ENCODE measurements at regions not wholly inside any gene's neighbourhood (a gene's known extent, or its start where the extent isn't known, plus 50 kb on each side); places are given as distances from the start of the nearest gene placed in this dataset.

DNA sequence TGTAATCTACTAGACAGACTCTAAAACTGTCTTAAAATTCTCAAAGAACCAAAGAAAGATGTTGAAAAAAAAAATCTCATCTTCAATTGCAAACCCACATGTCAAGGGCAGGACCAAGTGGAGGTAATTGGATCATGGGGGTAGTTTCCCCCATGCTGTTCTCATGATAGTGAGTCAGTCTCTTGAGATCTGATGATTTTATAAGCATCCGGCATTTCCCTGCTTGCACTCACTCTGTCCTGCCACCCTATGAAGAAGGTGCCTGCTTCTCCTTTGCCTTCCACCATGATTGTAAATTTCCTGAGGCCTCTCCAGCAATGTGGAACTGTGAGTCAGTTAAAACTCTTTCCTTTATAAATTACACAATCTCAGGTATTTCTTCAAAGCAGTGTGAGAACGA is 257.0 kb downstream of the HHIPL2 start:
- DNase-seq (ENCODE audit: low read depth), result no peak

DNA sequence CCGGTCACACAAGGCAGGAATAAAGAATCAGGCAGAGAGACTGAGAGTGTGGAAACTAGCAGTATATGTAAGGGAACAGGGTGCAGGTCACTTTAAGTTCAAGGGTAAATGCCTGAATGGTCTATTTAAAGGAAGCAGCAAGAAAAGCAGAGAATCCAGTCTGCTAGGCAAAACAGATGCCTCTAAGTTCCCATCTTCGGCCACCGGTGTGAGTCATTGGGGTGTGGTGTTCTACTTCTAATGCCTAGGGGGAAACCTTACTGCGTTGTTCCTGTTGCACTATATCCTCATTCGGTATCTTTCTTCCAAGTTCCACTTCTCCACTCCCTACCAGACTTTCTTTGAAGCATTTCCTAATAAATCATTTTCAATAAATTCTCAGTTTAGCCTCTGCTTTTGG is 259.9 kb downstream of the HHIPL2 start:
- DNase-seq (ENCODE audit: low read depth), result no peak

DNA sequence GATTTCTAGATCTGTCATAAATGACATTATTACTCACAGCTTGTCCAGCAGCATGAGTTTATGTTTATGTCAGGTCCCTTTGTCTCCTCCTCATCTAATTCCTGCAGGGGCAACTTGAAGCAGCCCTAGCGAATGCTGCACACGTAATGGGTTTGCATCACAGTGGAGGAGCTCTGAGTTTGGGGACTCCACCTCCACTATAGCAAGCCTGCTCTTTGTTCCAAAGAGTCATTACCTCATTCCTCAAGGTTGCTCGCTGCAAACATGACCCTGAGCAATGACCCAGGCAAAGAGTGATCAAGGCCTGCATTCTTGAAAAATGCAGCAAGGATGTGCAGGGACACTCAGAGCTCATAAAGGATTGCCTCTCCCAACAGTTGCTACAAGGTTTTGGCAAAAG is 261.9 kb downstream of the HHIPL2 start:
- no peak for DNase-seq (ENCODE audit: low read depth)

DNA sequence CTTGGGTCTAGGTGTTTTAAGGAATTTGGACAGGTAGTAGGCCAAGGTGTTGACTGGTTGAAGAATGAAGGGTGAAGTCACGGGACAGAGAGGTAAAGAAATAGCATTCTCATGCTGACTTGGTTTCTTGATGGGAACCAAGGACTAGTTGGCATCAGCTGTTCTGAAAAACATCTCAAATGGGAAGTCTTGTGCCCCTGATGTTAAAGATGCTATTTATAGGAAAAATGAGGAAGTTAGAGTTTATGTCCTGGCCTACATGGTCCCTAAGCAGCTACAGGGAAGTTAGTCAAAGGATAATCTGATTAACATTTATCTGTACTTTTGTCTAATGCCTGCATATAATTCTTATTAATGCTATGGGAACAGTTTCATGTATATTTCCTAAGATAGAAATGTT is 262.4 kb downstream of the HHIPL2 start:
- no peak for DNase-seq (ENCODE audit: low read depth)

DNA sequence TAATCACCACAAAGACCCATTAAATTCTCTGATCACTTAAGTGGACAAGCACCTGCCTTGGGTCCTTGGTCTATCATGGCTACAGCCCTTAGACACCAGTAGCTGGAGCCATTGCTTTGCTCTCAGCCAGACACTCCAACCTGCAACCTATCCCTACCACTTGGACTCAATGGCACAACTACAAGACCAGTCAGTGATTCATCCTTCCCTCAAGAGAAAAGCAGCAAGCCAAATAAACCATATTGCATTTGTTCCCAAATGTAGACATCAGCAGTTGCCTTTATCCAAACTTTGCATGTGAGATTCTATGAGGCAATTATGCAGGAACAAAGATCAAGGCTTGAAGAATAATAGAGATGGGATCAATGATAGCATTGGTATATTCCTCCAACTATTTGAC is 263.4 kb downstream of the HHIPL2 start:
- DNase-seq (ENCODE audit: low read depth), result no peak

DNA sequence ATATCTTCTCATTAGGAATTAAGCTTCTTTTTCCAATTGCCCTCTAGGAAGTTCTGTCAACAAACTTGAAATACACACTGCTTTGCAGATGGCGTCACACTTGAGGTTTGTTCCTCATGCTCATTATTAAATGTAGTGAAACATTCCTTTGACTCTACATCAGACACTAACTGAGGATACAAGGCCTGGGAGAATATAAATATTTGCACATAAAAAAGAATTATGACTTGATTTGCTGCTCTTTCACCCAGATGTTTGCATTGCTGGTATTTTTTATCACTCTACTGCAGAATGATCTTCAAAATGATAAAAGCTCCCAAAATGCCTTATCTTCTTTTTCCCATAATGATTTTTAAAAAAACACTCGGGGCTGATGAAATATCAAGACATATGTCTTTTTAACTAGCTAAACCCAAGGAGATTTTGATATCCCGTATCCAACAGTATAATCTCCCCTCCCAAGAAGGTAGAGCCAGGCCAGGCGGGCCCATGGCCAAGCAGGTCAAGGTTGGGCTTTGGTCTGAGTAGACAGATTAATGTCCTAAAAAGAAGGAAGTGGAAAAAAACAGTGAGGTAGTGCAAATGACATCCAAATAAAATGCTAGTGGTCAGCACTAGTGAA is 264.6 kb downstream of the HHIPL2 start:
- no peak for DNase-seq (ENCODE audit: low read depth)

DNA sequence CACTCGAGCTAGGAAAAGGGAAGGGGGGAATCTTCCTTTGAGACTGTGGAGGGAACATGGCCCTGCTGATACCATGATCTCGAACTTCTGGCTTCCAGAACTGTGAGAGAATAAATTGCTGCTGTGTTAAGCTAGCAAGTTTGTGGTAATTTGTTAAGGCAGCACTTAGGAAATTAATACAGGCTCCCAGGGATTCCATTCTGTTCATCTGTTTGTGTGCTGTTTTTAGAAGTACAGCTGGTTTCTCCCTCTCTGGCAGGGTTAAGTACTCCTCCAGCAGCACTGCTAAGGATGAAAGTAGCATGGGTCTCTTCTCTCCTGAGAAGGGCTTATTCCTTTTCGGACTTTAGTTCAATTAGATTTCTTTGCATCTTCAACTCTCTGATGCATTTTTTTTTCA is 268.3 kb downstream of the HHIPL2 start:
- DNase-seq (ENCODE audit: low read depth), result no peak

DNA sequence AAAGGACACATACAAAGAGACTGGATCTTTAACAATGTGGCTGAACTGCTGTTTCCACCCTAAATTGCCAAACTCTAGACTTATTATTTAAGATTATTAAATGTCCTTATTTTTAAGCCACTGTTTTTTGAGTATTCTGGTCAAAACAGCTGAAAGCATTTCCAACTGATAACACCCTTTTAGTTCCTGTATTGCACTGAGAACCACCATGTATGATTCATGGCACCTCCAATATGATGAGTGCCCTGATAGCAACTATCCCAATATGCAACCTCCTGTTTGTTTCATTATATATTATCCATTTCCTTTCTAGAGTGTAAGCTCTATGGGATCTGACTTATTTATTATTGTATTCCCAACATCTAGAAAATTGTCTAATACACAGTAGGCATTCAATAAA is 269.4 kb downstream of the HHIPL2 start:
- DNase-seq (ENCODE audit: low read depth), result no peak

DNA sequence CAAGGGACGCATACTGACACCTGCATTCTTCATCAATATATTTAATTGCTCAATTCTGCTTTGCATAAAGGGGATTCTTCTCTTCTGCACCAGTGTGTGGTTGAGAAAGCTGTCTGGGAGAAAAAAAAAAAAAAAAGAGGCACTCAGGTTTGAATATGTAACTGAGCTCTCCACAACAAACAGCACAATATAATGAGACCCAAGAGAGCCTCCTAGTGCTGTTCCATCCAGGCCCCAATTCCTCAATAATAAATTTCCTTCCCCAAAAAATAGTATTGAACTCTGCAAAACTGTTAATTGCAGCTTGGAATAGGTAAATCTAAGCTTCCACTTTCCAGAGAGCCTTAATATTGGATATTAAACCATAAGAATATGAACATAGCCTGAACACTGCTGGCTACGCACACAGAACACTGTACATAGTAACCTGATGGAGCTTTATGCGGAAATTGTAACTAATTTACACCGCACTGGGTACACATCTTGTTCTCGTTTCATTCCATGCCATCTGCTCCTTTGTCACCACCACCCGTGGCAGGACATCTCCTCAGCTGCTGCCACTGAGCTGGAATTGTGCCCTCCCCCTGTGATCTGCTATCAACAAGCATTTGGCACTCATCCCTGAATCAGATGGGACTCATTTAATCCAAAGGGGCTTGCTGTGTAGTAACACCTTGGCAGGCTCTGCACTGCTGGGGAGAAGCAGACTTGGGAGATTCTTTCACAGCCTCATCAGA is 272.0 kb downstream of the HHIPL2 start:
- DNase-seq (ENCODE audit: low read depth), result no peak

DNA sequence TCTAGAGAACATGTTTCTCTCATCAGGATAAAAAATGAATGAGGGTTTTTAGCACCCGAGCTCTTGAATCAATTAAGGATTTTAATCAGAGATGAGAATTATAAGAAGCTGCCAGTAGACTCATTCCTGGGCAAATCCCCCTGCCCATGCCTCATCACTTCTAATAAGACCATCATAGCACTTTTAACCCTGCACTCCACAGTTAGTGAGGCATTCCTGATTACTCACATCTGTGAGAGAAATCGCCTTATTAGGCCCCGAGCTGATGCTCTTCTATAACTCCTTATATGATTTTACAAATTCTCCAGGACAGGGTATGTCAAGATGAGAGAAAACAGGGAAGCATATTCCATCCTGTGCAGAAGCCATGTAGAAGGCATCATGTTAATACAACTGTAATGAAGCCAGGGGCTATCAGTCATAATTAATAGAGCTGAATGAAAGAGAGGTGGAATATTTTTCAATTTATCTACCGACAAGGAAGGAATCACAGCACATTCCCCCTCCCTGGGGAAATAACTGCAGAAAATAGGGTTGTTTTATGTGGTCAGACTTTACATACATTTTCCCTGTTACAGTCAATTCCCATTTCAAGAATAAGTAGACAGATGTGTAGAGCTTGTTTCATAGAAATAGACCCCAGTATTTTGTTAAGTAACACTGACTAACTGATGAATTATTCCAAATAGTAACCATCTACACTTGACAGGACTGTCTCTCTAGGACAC is 272.7 kb downstream of the HHIPL2 start:
- DNase-seq (ENCODE audit: low read depth), result no peak

DNA sequence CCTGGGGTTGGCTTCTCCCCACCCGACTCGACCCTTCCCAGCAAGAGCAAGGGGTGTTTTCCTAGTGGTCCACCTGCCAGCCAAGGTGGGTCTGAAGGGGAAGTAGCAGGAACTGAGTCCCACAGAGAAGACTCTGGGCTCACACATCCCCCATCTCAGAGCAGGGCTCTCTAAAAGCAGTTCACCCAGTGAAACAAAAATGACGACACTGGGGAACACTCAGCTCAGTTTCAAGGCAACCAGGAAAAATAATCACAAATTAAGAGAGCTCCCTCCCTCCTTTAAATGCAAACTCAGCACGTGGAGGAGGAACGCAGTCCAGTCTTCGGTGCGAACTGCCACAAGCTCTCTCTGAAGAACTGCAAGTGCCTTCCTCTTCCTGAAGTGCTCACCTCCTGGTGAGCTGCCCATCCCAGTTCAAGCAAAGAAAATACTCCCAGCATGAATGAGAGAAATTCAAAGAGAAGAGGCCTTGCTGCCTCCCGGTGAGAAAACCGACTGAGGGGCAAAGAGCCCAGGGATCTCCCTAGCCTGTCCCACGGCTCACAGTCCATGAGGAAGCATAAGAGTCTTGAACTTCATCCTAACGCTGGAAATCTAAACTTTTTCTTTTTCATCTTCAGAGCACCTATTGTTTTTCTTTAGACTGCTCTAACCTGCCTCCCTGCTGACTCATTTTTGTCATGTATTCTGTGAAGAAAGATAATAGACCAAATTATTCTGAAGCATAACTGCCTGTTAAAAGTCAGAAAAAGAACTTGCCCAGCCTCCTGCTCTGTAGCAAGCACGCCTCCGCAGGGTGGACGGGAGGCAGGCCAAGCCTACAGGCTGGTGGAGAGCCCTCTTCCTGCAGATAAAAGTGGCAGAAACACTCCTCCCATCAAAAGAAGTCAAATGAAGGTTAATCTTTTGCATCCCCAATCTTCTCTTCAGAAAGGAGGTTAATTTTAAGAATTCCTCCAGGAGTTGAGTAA is 281.4 kb downstream of the HHIPL2 start:
- DNase-seq (ENCODE audit: low read depth), result no peak

DNA sequence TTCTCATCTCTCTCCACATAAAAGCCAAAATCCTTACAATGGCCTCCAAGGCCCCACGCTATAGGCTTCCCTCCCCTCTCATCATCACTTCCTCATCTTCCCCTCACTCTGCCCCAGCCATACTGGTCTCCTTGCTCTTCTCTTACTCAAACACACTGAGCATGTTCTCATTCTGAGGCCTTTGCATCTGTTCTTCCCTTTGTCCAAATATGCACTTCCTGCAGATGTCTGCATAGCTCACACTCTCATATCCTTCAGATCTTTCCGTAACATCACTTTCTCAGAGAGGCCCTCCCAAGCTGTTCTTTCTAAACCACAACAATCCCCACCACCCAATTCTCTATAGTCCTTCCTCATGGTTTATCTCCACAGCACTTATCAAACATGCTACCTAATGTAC is 284.1 kb downstream of the HHIPL2 start:
- DNase-seq (ENCODE audit: low read depth), result no peak

DNA sequence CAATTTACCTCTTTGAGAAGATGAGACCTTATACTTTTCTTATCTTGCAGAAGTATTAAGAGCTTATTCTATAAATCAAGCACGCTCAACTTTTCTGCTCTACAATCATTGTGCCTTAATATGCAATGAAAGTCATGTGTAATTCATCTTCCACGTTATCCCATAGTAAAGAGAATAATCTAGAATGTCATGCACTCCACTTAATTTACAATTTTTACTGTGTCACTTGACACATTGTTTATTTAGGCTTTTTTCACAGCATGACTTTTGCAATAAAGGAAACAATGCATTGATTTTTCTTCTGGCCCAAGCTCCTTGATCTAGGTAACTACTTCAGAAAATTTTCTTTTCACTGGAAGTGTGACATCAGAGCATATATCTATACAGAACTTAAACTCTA is 290.9 kb downstream of the HHIPL2 start:
- DNase-seq (ENCODE audit: low read depth), result no peak

DNA sequence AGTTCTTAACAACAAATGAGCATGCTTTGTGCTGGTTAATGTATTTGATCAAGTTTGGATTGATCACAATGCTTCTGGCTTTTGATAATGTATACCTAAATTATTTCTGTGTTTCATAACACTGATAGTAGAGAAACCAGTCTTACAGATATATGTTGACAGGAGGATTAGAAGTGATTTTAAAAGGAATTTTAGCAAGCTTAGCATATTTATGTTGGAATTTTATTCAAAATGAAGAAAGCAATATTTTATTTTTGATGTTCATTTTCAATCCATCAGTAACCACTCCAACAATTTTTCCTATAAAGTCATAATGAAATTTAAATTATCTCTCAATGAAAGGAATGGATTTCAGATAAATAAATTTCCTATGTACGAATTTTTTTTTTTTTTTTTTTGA is 291.8 kb downstream of the HHIPL2 start:
- no peak for DNase-seq (ENCODE audit: low read depth)

DNA sequence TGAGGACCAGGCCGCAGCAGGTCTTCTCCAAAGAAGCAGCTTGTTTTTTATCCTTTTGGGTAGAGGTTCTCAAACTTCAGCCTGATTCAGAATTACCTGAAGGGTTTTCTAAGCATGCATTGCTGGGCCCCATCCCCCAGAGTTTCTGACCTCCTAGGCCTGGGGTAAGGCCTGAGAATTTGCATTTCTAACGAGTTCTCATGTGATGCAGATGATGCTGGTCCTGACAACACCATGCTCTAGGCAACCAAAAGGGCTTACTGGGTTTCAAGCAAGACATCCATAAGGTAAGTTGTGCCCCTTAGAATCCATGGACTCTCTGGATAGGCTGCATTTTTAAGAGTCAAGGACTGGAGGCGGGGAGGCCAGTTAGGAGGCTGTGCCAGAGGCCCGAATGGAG is 295.1 kb downstream of the HHIPL2 start:
- no peak for DNase-seq (ENCODE audit: low read depth)

DNA sequence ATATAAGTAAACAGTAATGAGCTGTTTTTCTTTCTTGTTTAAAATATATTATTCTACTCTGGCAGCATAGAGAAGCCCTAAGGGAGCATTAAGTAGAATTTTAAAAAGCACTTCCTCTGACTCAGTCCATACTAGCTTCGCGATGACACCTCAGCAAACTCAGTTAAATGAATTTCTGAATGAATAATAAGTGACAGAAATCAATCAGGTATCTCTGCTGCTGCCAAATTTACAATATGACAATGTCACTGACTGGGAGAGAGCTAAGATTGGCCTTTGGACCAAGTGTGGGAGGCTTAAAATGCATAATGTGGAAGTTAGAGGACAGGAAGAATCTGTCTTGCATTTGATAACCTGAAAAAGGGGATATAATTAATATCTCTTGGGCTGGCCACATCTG is 296.1 kb downstream of the HHIPL2 start:
- DNase-seq (ENCODE audit: low read depth), result no peak

DNA sequence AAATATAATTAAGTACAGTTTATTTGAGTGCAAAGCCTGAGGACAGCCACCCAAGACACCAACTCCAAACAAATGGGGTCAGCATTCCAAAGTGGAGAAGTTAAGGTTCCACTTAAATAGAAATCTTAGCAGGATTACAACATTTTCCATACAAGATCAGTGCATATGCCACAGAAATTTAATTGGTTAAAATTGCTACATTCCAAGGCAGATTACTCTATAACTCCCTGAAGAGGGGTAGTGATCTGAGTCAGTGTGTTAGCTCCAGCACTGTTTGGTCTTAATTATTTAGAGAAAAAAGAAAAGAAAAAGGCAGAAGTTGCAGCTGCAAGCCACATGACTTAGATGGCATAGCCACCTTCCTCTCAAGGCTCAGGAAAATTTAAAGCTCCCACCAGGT is 297.5 kb downstream of the HHIPL2 start:
- DNase-seq (ENCODE audit: low read depth), result no peak

DNA sequence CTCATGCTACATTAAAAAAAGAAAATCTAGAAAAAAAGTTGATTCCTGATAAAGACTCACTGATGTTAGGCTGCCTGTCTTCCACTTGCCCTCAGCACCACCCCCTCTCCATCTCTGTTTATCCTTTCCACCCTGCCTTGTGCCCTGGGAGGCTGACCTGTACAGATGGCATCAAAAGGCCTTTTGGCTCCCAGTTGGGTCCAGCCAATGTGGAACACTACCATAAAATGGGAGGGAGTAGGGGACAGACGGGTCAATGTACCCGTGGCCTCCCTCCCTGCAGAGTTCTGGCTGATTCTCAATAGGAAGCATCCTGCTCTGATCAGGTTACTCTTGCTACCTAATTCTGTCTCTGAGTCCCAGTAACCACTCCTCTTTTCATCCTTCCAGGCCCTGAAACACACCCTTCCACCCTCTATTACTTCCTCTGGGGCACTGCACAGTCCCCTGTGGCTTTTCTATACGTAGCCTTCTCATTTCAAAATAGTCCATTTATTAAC is 300.0 kb downstream of the HHIPL2 start:
- no peak for DNase-seq (ENCODE audit: low read depth)

DNA sequence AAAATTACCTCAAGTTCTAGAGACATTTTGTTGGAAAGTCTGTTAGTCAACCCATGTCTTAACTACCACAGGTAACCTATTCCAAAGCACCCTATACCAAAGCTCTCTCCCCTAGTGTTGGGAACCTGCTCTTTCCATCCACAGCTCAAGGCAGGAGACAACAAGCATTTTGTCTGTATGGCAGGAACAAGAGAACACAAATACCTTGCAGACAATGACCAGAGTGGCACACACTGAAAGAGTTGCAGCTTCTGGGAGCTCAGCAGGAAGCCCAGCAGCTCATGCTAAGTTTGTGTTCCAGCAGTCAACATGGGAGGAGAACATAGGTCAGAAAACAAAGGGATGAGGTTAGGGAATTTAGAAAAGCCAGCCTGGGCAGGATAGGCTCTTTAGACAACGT is 300.8 kb downstream of the HHIPL2 start:
- DNase-seq (ENCODE audit: low read depth), result no peak

DNA sequence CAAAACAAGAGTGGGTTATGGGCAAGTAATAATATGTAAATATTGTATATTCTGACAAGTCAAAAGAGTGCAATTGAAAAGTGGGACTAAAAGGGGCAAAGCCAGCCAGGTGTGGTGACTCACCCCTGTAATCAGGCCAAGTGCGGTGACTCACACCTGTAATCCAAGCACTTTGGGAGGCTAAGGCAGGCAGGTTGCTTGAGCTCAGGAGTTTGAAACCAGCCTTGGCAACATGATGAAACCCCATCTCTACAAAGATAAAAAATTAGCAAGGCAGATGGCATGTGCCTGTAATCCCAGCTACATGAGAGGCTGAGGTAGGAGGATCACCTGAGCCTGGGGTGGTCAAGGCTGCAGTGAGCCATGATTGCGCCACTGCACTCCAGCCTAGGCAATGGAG is 304.0 kb downstream of the HHIPL2 start:
- no peak for DNase-seq (ENCODE audit: low read depth)

DNA sequence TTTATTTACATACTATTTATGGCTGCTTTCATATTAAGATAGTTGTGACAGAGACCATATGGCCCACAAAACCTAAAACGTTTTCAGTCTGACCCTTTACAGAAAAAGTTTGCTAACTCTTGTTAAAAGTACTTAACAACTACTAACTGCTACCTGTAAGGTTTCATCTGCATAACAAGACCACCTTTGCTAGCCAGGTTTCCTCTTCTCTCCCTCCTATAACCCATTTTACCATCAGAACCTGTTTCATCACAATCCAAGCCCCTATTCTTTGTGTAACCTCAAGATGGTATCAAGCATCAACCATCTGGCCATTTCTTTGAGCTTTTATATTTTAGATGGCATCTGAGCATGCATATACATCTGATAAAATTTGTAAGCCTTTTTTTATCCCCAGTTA is 305.4 kb downstream of the HHIPL2 start:
- no peak for DNase-seq (ENCODE audit: low read depth)

DNA sequence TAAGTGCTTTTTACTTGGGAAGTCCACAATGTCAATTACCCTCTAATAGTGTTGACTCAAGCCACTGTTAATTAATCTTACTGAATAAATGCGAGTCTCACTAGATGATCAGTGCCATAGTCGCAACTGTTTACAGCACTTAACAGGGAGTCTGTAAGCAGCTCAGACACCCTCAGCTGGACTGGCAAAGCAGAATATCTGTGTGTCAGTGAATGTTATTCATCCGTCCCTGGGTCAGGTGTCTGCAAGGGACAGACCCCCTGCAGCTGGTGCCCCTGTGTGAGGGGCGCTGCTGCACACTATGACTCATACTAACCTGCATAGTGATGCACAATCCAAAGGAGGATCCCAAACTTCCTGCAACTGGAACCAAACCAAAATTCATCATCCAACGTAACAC is 306.5 kb downstream of the HHIPL2 start:
- no peak for DNase-seq (ENCODE audit: low read depth)

Data from activated T-cell treated with anti-CD3 and anti-CD28 coated beads for 48 hours (primary cell).